Muscle layer of duodenum (tissue), 2 donors: ENCODE measurements at regions not wholly inside any gene's neighbourhood (a gene's known extent, or its start where the extent isn't known, plus 50 kb on each side); places are given as distances from the start of the nearest gene placed in this dataset.

Experiments
- H3K27ac ChIP-seq: one replicate; pipeline ENCODE4 v1.7.0; 2013; ENCODE audit warnings: mild to moderate bottlenecking, low read length
- H3K27me3 ChIP-seq: one replicate; pipeline ENCODE4 v1.7.0; 2013; ENCODE audit warnings: low read depth, mild to moderate bottlenecking, control low read depth, low read length
- H3K36me3 ChIP-seq, 2 donors: one replicate each; pipeline ENCODE4 v1.7.0; 2013; ENCODE audit warnings: low read length in 2 of 2, control low read depth in 1 of 2, mild to moderate bottlenecking in 1 of 2; ENCODE audit not compliant: insufficient read depth in 2 of 2, control insufficient read depth in 1 of 2
- H3K4me1 ChIP-seq, 2 donors: one replicate each; pipeline ENCODE4 v1.7.0; 2013; ENCODE audit warnings: low read length in 2 of 2, mild to moderate bottlenecking in 2 of 2, control low read depth in 1 of 2, moderate library complexity in 1 of 2; ENCODE audit not compliant: insufficient read depth in 2 of 2, control insufficient read depth in 1 of 2
- H3K4me3 ChIP-seq, 2 donors: one replicate each; pipeline ENCODE4 v1.7.0; 2013; ENCODE audit warnings: low read length in 2 of 2, low read depth in 1 of 2, mild to moderate bottlenecking in 1 of 2
- H3K9me3 ChIP-seq, 2 donors: one replicate each; pipeline ENCODE4 v1.7.0; 2013; ENCODE audit warnings: low read length in 2 of 2, control low read depth in 1 of 2, mild to moderate bottlenecking in 1 of 2; ENCODE audit not compliant: control insufficient read depth in 1 of 2
- donor health status: healthy.

DNA sequence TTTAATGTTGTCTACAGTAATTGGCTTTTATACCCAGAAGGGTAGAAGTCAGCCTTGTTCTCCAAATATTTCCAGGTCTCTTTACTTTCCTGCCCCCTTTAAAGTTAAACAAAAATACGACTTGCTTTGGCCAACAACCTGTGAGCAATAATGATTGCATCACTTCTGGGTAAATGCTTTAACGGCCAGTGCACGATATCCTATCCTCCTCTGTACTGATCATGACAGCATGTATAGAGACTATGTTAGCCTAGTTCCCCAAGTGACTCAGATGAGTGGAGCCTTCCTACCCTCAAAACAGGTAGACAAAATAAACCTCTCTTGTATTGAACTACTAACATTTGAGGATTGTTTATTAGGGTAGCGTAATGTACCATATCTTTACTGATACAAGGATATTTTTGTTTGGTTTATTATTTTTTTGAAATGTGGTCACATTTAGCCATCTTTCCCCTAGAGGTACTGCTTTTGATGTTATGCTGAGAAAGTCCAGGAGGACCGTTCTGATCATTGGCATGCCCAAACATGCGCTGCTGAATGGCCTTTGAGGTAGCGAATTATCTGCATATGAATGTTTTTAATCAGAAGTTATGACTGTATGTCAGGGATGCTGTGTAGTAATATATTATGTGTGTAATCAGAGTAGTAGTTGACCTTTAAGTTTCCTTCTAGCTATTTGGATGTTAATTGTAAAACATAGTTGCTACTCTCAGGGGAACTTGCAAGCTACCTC is 262.6 kb upstream of the DCC start:
- H3K27ac ChIP-seq = no peak overlapping the region
- H3K4me1 ChIP-seq = no peaks in the 10 kb centered on the region
- H3K4me3 ChIP-seq = no peak overlapping the region
- no peaks in the 10 kb centered on the region for H3K9me3 ChIP-seq
- H3K27me3 ChIP-seq = no peaks in the 10 kb centered on the region
- no peaks in the 10 kb centered on the region for H3K36me3 ChIP-seq

DNA sequence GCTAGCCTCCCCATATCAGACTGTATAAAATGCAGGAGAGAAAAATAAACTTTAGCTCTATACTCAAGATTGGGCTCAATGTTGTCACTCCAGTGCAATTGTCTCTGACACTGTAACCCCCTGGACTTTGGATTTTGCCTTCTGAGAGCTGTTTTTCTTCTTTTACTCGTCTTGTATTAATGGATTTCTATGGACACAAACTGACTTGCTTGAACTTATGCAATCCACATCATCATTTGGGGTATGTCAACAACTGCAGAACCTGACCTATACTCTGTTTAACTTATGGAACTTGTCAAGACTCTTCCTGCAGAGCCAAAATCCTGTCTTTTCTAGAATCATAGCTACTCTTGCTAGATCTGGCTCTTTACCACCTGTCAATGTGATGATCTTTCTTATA is 257.8 kb upstream of the DCC start:
- H3K4me3 ChIP-seq = no peak overlapping the region
- no peaks in the 10 kb centered on the region for H3K4me1 ChIP-seq
- H3K36me3 ChIP-seq = no peaks in the 10 kb centered on the region
- H3K27me3 ChIP-seq = no peaks in the 10 kb centered on the region
- H3K27ac ChIP-seq = no peak overlapping the region
- no peaks in the 10 kb centered on the region for H3K9me3 ChIP-seq

GRCh38 chr18:52087140-52087539 is 252.9 kb upstream of the DCC start:
- Histone ChIP-seq H3K9me3 (no peaks in the 10 kb centered on the region), H3K36me3 (no peaks in the 10 kb centered on the region), H3K4me3 (no peak overlapping the region), H3K27ac (no peak overlapping the region), H3K4me1 (no peaks in the 10 kb centered on the region), H3K27me3 (no peaks in the 10 kb centered on the region)

GRCh38 chr18:52090005-52090404 is 250.0 kb upstream of the DCC start:
- no peaks in the 10 kb centered on the region for H3K4me1 ChIP-seq
- no peaks in the 10 kb centered on the region for H3K36me3 ChIP-seq

DNA sequence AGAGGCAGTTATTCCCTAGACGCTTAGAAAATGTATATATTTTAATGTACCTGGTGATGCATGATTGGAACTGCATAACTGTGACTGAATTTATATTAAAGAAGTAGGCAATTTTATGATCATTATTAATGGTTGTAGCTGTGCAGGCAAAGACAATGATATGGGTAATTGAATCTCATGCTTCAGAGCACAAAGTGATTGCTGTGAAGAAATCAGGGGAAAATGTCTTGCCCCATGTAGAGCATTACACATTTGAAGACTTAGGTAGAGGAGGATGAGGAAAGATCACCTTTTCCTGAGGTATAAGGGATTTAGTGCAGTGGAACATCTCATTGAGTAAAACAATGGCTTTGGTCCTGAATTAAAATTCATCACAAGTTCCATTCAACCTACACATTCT is 246.8 kb upstream of the DCC start:
- H3K27ac ChIP-seq = no peak overlapping the region
- no peaks in the 10 kb centered on the region for H3K4me1 ChIP-seq
- H3K27me3 ChIP-seq = no peaks in the 10 kb centered on the region
- H3K36me3 ChIP-seq = no peaks in the 10 kb centered on the region
- no peak overlapping the region for H3K4me3 ChIP-seq
- H3K9me3 ChIP-seq = no peaks in the 10 kb centered on the region

More at GRCh38 chr18:52090005-52090404, 250.0 kb upstream of the DCC start:
- H3K4me3 ChIP-seq = no peak overlapping the region
- no peaks in the 10 kb centered on the region for H3K9me3 ChIP-seq
- no peak overlapping the region for H3K27ac ChIP-seq
- no peaks in the 10 kb centered on the region for H3K27me3 ChIP-seq

GRCh38 chr18:52118684-52119083 is 221.3 kb upstream of the DCC start:
- Histone ChIP-seq H3K9me3 (no peaks in the 10 kb centered on the region), H3K4me3 (no peak overlapping the region), H3K27me3 (no peaks in the 10 kb centered on the region), H3K36me3 (no peaks in the 10 kb centered on the region), H3K27ac (no peak overlapping the region), H3K4me1 (no peaks in the 10 kb centered on the region)

DNA sequence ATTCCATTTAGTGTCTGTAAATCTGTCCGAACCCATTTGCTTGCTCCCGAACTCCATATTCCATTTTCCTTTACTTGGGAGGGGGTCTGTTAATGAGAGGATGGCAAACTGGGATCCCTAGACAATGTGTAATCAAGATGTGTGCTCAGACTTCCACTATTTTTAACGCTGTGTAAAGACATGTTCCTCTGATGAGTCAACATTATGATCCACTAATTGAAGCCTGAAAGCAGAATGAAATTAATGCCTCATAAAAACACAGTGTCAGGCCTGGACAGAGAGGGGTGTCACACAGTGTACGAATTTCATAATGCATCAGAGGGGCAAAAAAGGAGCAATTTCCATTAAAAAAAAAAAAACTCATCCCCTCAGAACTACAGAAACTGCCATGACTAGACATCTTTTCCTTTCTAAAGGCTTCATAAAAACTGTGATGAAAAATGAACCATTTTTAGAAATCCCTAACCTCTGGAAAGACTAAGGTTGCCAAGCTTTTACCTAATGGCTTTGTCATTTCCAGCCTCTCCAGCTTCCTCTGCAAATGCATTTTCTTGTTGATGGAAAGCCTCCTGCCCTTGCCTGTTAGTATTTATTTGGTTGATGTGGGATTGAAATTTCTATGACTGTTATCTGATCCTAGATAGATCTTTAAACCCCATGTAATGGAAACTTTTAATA is 209.2 kb upstream of the DCC start:
- Histone ChIP-seq H3K4me3 (no peak overlapping the region), H3K27ac (no peak overlapping the region), H3K27me3 (no peaks in the 10 kb centered on the region), H3K4me1 (no peaks in the 10 kb centered on the region), H3K36me3 (no peaks in the 10 kb centered on the region), H3K9me3 (peaks cover 0 to 4% of the 10 kb centered on the region in 2 donors)

DNA sequence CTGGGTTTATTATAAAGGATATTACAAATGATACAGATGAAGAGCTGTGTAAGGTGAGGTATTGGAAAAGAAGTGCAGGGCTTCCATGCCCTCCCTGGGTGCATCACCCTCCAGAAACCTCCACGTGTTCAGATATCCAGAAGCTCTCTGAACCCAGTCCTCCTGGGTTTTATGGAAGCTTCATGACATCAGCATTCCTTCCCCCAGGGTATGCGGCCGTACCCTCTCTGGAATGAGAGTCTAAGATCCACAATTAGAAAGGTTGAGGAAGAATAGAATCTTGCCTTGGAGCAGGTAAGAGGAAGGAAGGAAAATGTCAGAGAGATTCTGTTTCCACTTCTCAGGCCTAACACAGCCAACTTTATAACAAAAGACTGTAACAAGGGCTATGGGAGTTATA is 208.2 kb upstream of the DCC start:
- Histone ChIP-seq H3K9me3 (peaks cover 3 to 4% of the 10 kb centered on the region in 2 donors), H3K4me3 (no peak overlapping the region), H3K27ac (no peak overlapping the region), H3K27me3 (no peaks in the 10 kb centered on the region), H3K4me1 (no peaks in the 10 kb centered on the region), H3K36me3 (no peaks in the 10 kb centered on the region)

DNA sequence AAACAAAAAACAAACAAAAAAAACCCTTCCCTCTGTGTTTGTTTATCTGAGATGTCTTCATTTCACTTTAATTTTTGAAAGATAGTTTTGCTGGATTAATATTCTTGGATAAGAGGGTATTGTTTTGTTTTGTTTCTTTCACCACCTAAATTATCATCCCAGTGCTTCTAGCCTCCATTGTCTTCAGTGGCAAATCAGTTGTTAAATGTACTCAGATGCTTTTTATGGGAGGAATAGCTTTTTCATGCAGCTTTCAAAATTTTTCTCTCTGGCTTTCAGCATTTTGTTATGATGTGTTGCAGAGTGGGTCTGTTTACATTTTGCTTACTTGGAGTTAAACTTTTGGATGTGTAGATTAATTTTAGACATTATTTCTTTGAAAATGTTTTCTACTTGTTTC is 203.5 kb upstream of the DCC start:
- H3K36me3 ChIP-seq = no peaks in the 10 kb centered on the region
- H3K9me3 ChIP-seq = peaks cover 3 to 7% of the 10 kb centered on the region in 2 donors
- H3K27me3 ChIP-seq = no peaks in the 10 kb centered on the region
- H3K4me1 ChIP-seq = no peaks in the 10 kb centered on the region
- no peak overlapping the region for H3K4me3 ChIP-seq
- no peak overlapping the region for H3K27ac ChIP-seq

- Histone ChIP-seq H3K27ac (no peak overlapping the region), H3K4me1 (no peaks in the 10 kb centered on the region), H3K27me3 (no peaks in the 10 kb centered on the region), H3K36me3 (no peaks in the 10 kb centered on the region), H3K9me3 (peaks cover 3 to 5% of the 10 kb centered on the region in 2 donors), H3K4me3 (no peak overlapping the region)
These were observed 199.0 kb upstream of the DCC start for GRCh38 chr18:52140986-52141385.

- Histone ChIP-seq H3K4me1 (no peaks in the 10 kb centered on the region), H3K27me3 (no peaks in the 10 kb centered on the region), H3K36me3 (no peaks in the 10 kb centered on the region), H3K4me3 (no peak overlapping the region), H3K27ac (no peak overlapping the region), H3K9me3 (peaks cover 0 to 6% of the 10 kb centered on the region in 2 donors)
These were observed 189.9 kb upstream of the DCC start for GRCh38 chr18:52150050-52150449.

DNA sequence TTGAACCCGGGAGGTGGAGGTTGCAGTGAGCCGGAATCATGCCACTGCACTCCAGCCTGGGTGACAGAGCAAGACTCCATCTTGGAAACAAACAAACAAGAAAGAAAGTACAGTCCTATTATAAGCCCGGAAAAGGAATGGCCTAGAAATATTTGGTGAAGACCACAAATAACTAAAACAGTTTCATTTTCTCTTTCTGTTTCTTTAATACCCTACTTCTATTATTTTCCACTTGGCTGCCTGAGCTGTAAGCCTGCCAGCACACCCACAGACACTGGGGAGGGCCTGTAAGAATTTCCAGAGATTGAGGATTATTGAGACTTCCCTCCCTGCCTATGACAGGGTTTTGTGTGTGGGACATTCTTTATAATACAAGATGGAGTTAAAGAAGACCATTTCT is 188.0 kb upstream of the DCC start:
- Histone ChIP-seq H3K36me3 (no peaks in the 10 kb centered on the region), H3K4me3 (no peak overlapping the region), H3K4me1 (no peaks in the 10 kb centered on the region), H3K27ac (no peak overlapping the region), H3K9me3 (peaks cover 0 to 4% of the 10 kb centered on the region in 2 donors), H3K27me3 (no peaks in the 10 kb centered on the region)
